CD4-positive, alpha-beta T cell (primary cell): ENCODE measurements at regions not wholly inside any gene's neighbourhood (a gene's known extent, or its start where the extent isn't known, plus 50 kb on each side); places are given as distances from the start of the nearest gene placed in this dataset.
"Not testable (repeated sequence)": the region's sequence is repeated elsewhere in the genome, so short reads cannot be mapped to it uniquely, and the experiment has no call there.

Experiments used
- ATAC-seq: fragments of 200-7000 bp; cut with Tn5 transposase; one replicate; pipeline ENCODE4 v1.10.0; 2022; ENCODE audit warnings: mild to moderate bottlenecking; ENCODE audit not compliant: poor library complexity
- CTCF ChIA-PET: fragments of 350-600 bp; sonication (Branson Sonifier 250); formaldehyde crosslinking; loops from one replicate; lab custom pipeline; 2021; ENCODE audit warnings: antibody characterized with exemption, inconsistent platforms; lab: Charles Lee
- POLR2A ChIA-PET: fragments of 350-600 bp; sonication (Branson Sonifier 250); formaldehyde crosslinking; loops from one replicate; lab custom pipeline; 2021; ENCODE audit warnings: antibody characterized with exemption, inconsistent platforms; lab: Charles Lee
- DNase-seq, 14 experiments: peaks; one replicate each; pipeline ENCODE4 v3.0.0-alpha.2; 2013 to 2020; ENCODE audit warnings: mixed read lengths in 2 of 14
- H3K27ac ChIP-seq, 2 donors: one replicate each; pipeline versions ENCODE4 v1.5.1 to v1.7.0; 2013; ENCODE audit warnings: low read length in 2 of 2, low read depth in 1 of 2, mild to moderate bottlenecking in 1 of 2
- H3K27me3 ChIP-seq, 2 experiments: 1 replicate in 1 of 2; 2 replicates in 1 of 2; pipeline versions ENCODE4 v1.6.1 to v1.7.0; 2013; ENCODE audit warnings: low read length in 2 of 2, control low read depth in 1 of 2, mild to moderate bottlenecking in 1 of 2, moderate library complexity in 1 of 2; ENCODE audit not compliant: insufficient read depth in 2 of 2, control insufficient read depth in 1 of 2
- H3K36me3 ChIP-seq: one replicate; pipeline ENCODE4 v1.6.1; 2013; ENCODE audit warnings: low read length, control low read depth; ENCODE audit not compliant: insufficient read depth
- H3K4me1 ChIP-seq: one replicate; pipeline ENCODE4 v1.6.1; 2013; ENCODE audit warnings: low read length, control low read depth; ENCODE audit not compliant: insufficient read depth
- H3K4me3 ChIP-seq: one replicate; pipeline ENCODE4 v1.5.1; 2013; ENCODE audit warnings: mild to moderate bottlenecking, low read length, moderate library complexity
- H3K9me3 ChIP-seq, 2 experiments: 1 replicate in 1 of 2; 2 replicates in 1 of 2; pipeline versions ENCODE4 v1.6.1 to v1.7.0; 2013; ENCODE audit warnings: low read length in 2 of 2, mild to moderate bottlenecking in 2 of 2, control low read depth in 1 of 2, moderate library complexity in 1 of 2; ENCODE audit not compliant: control insufficient read depth in 1 of 2, insufficient read depth in 1 of 2
- H3K27ac Mint-ChIP-seq: one replicate; pipeline ENCODE4 v1.8.0; 2020; ENCODE audit warnings: mixed read lengths
- H3K27me3 Mint-ChIP-seq: one replicate; pipeline ENCODE4 v1.8.0; 2021; ENCODE audit warnings: mixed read lengths
- H3K36me3 Mint-ChIP-seq: one replicate; pipeline ENCODE4 v1.8.0; 2021; ENCODE audit warnings: low read depth, mixed read lengths
- H3K4me1 Mint-ChIP-seq: one replicate; pipeline ENCODE4 v1.8.0; 2021; ENCODE audit warnings: low read depth, mixed read lengths
- H3K4me3 Mint-ChIP-seq: one replicate; pipeline ENCODE4 v1.8.0; 2020; ENCODE audit warnings: mild to moderate bottlenecking, mixed read lengths
- H3K9me3 Mint-ChIP-seq: one replicate; pipeline ENCODE4 v1.8.0; 2020; ENCODE audit warnings: mixed read lengths
- CTCF ChIP-seq: fragments of 200-600 bp; IDR thresholded peaks from one replicate; pipeline ENCODE4 v1.8.0; 2022; ENCODE audit warnings: antibody characterized with exemption, mild to moderate bottlenecking
- intact Hi-C, 2 experiments: fragments of 100-400 bp; cut with DNase I in 1 of 2; cut with micrococcal nuclease in 1 of 2; formaldehyde crosslinking; loops; one replicate each; pipeline versions ENCODE4 v1.15.1 to v1.9.0; 2023 to 2025; cut with DNase I, micrococcal nuclease

- Mint-ChIP-seq H3K27ac (no peak overlapping the region), H3K4me3 (no peak overlapping the region), H3K36me3 (no peaks in the 10 kb centered on the region), H3K27me3 (peaks cover 13% of the 10 kb centered on the region), H3K4me1 (peaks cover 5% of the 10 kb centered on the region), H3K9me3 (peaks cover 4% of the 10 kb centered on the region)
- peaks cover 0 to 5% of the 10 kb centered on the region in 2 experiments for H3K9me3 ChIP-seq
- ChIA-PET CTCF (no interaction called here), POLR2A (no interaction called here)
- H3K4me3 ChIP-seq: no peak overlapping the region
- H3K27me3 ChIP-seq: peaks cover 0 to 5% of the 10 kb centered on the region in 2 experiments
- intact Hi-C loops: no loop called here
- ATAC-seq (no peak), DNase-seq (no peak)
- H3K36me3 ChIP-seq: no peaks in the 10 kb centered on the region
- H3K27ac ChIP-seq: no peak overlapping the region
- no peaks in the 10 kb centered on the region for H3K4me1 ChIP-seq
- TF ChIP-seq CTCF: no peak
These were observed 190.2 kb upstream of the NR5A2 start for GRCh38 chr1:199837321-199837720.

GRCh38 chr1:199839608-199840007 lies 187.9 kb upstream of the NR5A2 start:
- H3K27ac ChIP-seq, H3K27me3 ChIP-seq, H3K4me1 ChIP-seq, H3K4me1 Mint-ChIP-seq, H3K9me3 Mint-ChIP-seq, H3K9me3 ChIP-seq, POLR2A ChIA-PET, H3K4me3 ChIP-seq, H3K36me3 Mint-ChIP-seq, DNase-seq, H3K4me3 Mint-ChIP-seq, intact Hi-C loops, H3K27ac Mint-ChIP-seq, H3K36me3 ChIP-seq, ATAC-seq: not testable (repeated sequence)
- peaks cover 13% of the 10 kb centered on the region for H3K27me3 Mint-ChIP-seq
- CTCF ChIA-PET: interaction anchor here (0.9 kb wide), 1 partner anchor 11 kb away, joined by 4 read pairs; no protein-coding TSS in a partner anchor

- H3K27me3 ChIP-seq, H3K9me3 ChIP-seq, H3K36me3 Mint-ChIP-seq, H3K4me3 ChIP-seq, H3K27me3 Mint-ChIP-seq, H3K36me3 ChIP-seq, ATAC-seq, H3K9me3 Mint-ChIP-seq, H3K27ac ChIP-seq, H3K4me3 Mint-ChIP-seq, POLR2A ChIA-PET, DNase-seq, H3K4me1 Mint-ChIP-seq, H3K27ac Mint-ChIP-seq, H3K4me1 ChIP-seq, intact Hi-C loops: not testable (repeated sequence)
- CTCF ChIA-PET: interaction anchor here (0.6 kb wide), 1 partner anchor 101 kb away, joined by 3 read pairs; no protein-coding TSS in a partner anchor
These were observed 184.4 kb upstream of the NR5A2 start for GRCh38 chr1:199843096-199843495.

GRCh38 chr1:199843861-199844260 lies 183.6 kb upstream of the NR5A2 start:
- Histone ChIP-seq H3K9me3 (no peaks in the 10 kb centered on the region), H3K36me3 (no peaks in the 10 kb centered on the region), H3K27ac (no peak overlapping the region), H3K27me3 (peaks cover 0 to 5% of the 10 kb centered on the region in 2 experiments), H3K4me1 (no peaks in the 10 kb centered on the region), H3K4me3 (no peak overlapping the region)
- intact Hi-C loops: no loop called here
- ChIA-PET CTCF (no interaction called here), POLR2A (no interaction called here)
- no peak for ATAC-seq
- H3K9me3 Mint-ChIP-seq: peaks cover 3% of the 10 kb centered on the region
- no peaks in the 10 kb centered on the region for H3K36me3 Mint-ChIP-seq
- no peaks in the 10 kb centered on the region for H3K4me1 Mint-ChIP-seq
- H3K27me3 Mint-ChIP-seq: peaks cover 6% of the 10 kb centered on the region
- no peak overlapping the region for H3K27ac Mint-ChIP-seq
- no peak for DNase-seq
- no peak for TF ChIP-seq CTCF
- no peak overlapping the region for H3K4me3 Mint-ChIP-seq
